Neuronal stem cell (in vitro differentiated cells): ENCODE measurements at regions not wholly inside any gene's neighbourhood (a gene's known extent, or its start where the extent isn't known, plus 50 kb on each side); places are given as distances from the start of the nearest gene placed in this dataset.
A peak's percentile ranks its signal among the peaks of the same experiment; 100 is the strongest.

Experiments
- DNase-seq: peaks from one replicate; pipeline ENCODE4 v3.0.0-alpha.2; 2013; ENCODE audit warnings: low spot score
- H2AFZ ChIP-seq: one replicate; pipeline ENCODE4 v1.6.1; 2013; ENCODE audit warnings: mild to moderate bottlenecking, low read length, inconsistent platforms
- H2AK5ac ChIP-seq: 2 replicates; pipeline ENCODE4 v1.6.1; 2013; ENCODE audit warnings: low read depth, mild to moderate bottlenecking, inconsistent platforms, low read length, moderate library complexity, mixed read lengths
- H2BK120ac ChIP-seq: 2 replicates; pipeline ENCODE4 v1.6.1; 2013; ENCODE audit warnings: low read depth, mild to moderate bottlenecking, inconsistent platforms, low read length, moderate library complexity, mixed read lengths
- H2BK12ac ChIP-seq: one replicate; pipeline ENCODE4 v1.6.1; 2013; ENCODE audit warnings: low read length, inconsistent platforms
- H2BK15ac ChIP-seq: 2 replicates; pipeline ENCODE4 v1.6.1; 2013; ENCODE audit warnings: mild to moderate bottlenecking, low read length, inconsistent platforms, mixed read lengths
- H2BK5ac ChIP-seq: one replicate; pipeline ENCODE4 v1.6.1; 2013; ENCODE audit warnings: inconsistent platforms, mild to moderate bottlenecking, low read length, moderate library complexity
- H3K14ac ChIP-seq: one replicate; pipeline ENCODE4 v1.6.1; 2013; ENCODE audit warnings: low read length, inconsistent platforms
- H3K18ac ChIP-seq: 2 replicates; pipeline ENCODE4 v1.6.1; 2013; ENCODE audit warnings: low read length, inconsistent platforms
- H3K23ac ChIP-seq: 2 replicates; pipeline ENCODE4 v1.6.1; 2013; ENCODE audit warnings: low read depth, mild to moderate bottlenecking, mixed read lengths, low read length, inconsistent platforms; ENCODE audit not compliant: poor library complexity
- H3K27ac ChIP-seq: replicated peaks from 3 replicates; pipeline ENCODE4 v1.5.1; 2013; ENCODE audit warnings: low read length, inconsistent platforms
- H3K27me3 ChIP-seq, 3 experiments: 2 replicates each; pipeline ENCODE4 v1.6.1; 2013; ENCODE audit warnings: low read length in 3 of 3, mild to moderate bottlenecking in 2 of 3, inconsistent platforms in 1 of 3, low read depth in 1 of 3, mixed read lengths in 1 of 3, moderate library complexity in 1 of 3; ENCODE audit not compliant: control insufficient read depth in 3 of 3, insufficient read depth in 3 of 3
- H3K36me3 ChIP-seq, 2 donors: replicated peaks in 1 of 2; 2 replicates each; pipeline ENCODE4 v1.6.1; 2013; ENCODE audit warnings: low read length in 2 of 2; ENCODE audit not compliant: control insufficient read depth in 2 of 2, insufficient read depth in 2 of 2
- H3K4ac ChIP-seq: 2 replicates; pipeline ENCODE4 v1.6.1; 2013; ENCODE audit warnings: inconsistent platforms, mild to moderate bottlenecking, low read length, moderate library complexity
- H3K4me1 ChIP-seq, 2 donors: 1 replicate in 1 of 2; 2 replicates in 1 of 2; pipeline ENCODE4 v1.6.1; 2013; ENCODE audit warnings: low read length in 2 of 2, low read depth in 1 of 2; ENCODE audit not compliant: control insufficient read depth in 2 of 2, insufficient read depth in 1 of 2
- H3K4me2 ChIP-seq: one replicate; pipeline ENCODE4 v1.6.1; 2013; ENCODE audit warnings: mild to moderate bottlenecking, low read length, inconsistent platforms; ENCODE audit not compliant: insufficient read depth, poor library complexity, severe bottlenecking
- H3K4me3 ChIP-seq, 2 donors: 2 replicates each; pipeline ENCODE4 v1.5.1; 2013; ENCODE audit warnings: low read length in 2 of 2, mild to moderate bottlenecking in 2 of 2, inconsistent platforms in 1 of 2, moderate library complexity in 1 of 2
- H3K79me1 ChIP-seq: one replicate; pipeline ENCODE4 v1.6.1; 2013; ENCODE audit warnings: low read depth, mild to moderate bottlenecking, inconsistent platforms, low read length, moderate library complexity
- H3K9ac ChIP-seq: one replicate; pipeline ENCODE4 v1.6.1; 2013; ENCODE audit warnings: mild to moderate bottlenecking, low read depth, low read length, inconsistent platforms; ENCODE audit not compliant: poor library complexity
- H3K9me3 ChIP-seq, 2 donors: replicated peaks in 1 of 2; 2 replicates each; pipeline versions ENCODE3 to v1.6.1; 2013; ENCODE audit warnings: low read length in 2 of 2, mild to moderate bottlenecking in 2 of 2, inconsistent platforms in 1 of 2, low read depth in 1 of 2, mixed read lengths in 1 of 2, moderate library complexity in 1 of 2; ENCODE audit not compliant: control insufficient read depth in 2 of 2, insufficient read depth in 1 of 2
- H4K8ac ChIP-seq: one replicate; pipeline ENCODE4 v1.6.1; 2013; ENCODE audit warnings: low read depth, mild to moderate bottlenecking, inconsistent platforms, low read length, moderate library complexity
- H4K91ac ChIP-seq: one replicate; pipeline ENCODE4 v1.6.1; 2013; ENCODE audit warnings: low read length, low read depth, mild to moderate bottlenecking, inconsistent platforms; ENCODE audit not compliant: poor library complexity
- WGBS, 2 donors: extraction: QIAGEN DNeasy Blood & Tissue Kit; methylation state at CpG; one replicate each; pipeline ENCODE4 v1.1.7; 2013; ENCODE audit warnings: missing lambda C conversion rate in 2 of 2, mixed read lengths in 1 of 2; ENCODE audit not compliant: insufficient read length in 2 of 2, insufficient replicate concordance in 1 of 2; ENCODE audit errors: extremely low coverage in 2 of 2; 5-methylcytosine and 5-hydroxymethylcytosine counted together

DNA sequence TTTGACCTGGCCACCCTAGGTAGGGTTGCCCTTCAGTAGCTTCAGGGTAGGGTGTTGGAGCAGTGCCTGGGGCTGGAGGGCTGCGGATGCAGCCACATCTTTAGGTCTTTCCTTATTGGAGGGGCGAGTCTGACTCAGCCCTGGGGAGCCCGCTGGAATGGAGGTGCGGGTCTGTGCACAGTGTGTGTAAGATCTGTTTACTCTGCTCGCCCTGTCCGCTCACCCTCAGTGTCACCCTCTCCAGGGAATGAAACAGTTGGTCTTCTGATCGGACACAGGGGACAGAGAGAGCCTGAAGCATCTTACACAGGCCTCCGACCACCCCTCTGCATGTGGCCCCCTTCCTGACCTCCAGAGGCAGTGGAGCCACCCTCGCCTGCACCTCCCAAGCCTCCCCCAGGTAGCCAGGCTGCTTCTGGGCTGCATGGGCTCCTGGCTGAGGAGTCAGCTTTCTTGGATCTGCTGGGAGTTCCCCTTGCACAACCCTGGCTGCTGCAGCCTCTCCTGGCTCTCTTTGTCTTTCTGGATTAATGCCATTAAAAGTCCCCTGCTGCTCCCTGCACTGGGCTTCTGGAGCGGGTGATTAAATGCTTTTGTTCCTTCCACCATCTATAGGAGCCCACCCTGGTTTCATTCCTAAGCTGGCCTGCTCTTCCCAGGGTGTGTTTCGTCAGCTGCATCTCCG lies 82.6 kb downstream of the ASB1 start:
- Histone ChIP-seq H2BK5ac (peak overlapping the region; percentile 46), H3K18ac (peak overlapping the region; percentile 96), H3K4ac (no peak overlapping the region), H3K4me1 (peaks cover 0 to 25% of the 10 kb centered on the region in 2 donors), H3K14ac (no peak overlapping the region), H3K79me1 (no peaks in the 10 kb centered on the region), H3K23ac (no peak overlapping the region), H4K91ac (peak overlapping the region; percentile 38), H4K8ac (no peak overlapping the region), H2BK120ac (peak overlapping the region; percentile 94), H2AFZ (peak overlapping the region; percentile 11), H3K9ac (no peak overlapping the region), H2AK5ac (peak overlapping the region; percentile 88), H3K36me3 (no peaks in the 10 kb centered on the region), H2BK15ac (peak overlapping the region; percentile 56), H3K27ac (peak overlapping the region; percentile 59), H3K4me2 (peak overlapping the region; percentile 45), H3K27me3 (no peaks in the 10 kb centered on the region), H3K9me3 (peaks cover 0 to 3% of the 10 kb centered on the region in 2 donors), H3K4me3 (no peak overlapping the region), H2BK12ac (peak overlapping the region; percentile 75)
- peak; percentile 71 for DNase-seq
- WGBS, 2 donors = no CpG with 5 or more reads among the region's 12 CpGs

DNA sequence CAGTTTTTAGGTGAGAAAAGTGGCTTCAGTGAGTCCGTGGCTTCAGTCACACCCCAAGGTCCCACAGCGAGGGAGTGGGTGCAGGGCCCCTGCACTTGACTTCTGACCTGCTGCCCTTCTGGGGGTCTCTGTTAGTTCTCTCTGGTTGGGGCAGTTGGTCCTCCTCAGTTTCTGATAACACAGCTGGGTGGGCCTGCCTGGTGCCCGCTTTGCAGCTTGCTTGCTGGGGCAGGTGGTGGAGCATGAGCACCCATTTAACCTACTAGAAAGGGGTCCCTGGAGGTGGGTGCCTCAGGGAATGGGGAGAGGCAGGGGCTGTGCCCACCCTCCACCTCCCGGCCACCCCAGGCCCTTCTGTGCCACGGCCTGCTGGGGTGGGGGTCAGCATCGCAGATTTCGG lies 83.2 kb downstream of the ASB1 start:
- Histone ChIP-seq H3K9ac (no peak overlapping the region), H3K4ac (no peak overlapping the region), H3K23ac (no peak overlapping the region), H3K79me1 (no peaks in the 10 kb centered on the region), H3K36me3 (no peaks in the 10 kb centered on the region), H3K18ac (peak overlapping the region; percentile 95), H2AK5ac (peak overlapping the region; percentile 88), H2BK15ac (peak overlapping the region; percentile 8), H2BK120ac (no peak overlapping the region), H3K4me1 (peaks cover 0 to 25% of the 10 kb centered on the region in 2 donors), H3K4me3 (no peak overlapping the region), H3K27me3 (no peaks in the 10 kb centered on the region), H2BK5ac (no peak overlapping the region), H3K27ac (peak overlapping the region; percentile 60), H3K4me2 (peak overlapping the region; percentile 45), H2BK12ac (peak overlapping the region; percentile 28), H3K14ac (no peak overlapping the region), H2AFZ (no peak overlapping the region), H3K9me3 (peaks cover 0 to 3% of the 10 kb centered on the region in 2 donors), H4K8ac (no peak overlapping the region), H4K91ac (peak overlapping the region; percentile 38)
- DNase-seq = no peak
- WGBS, 2 donors = no CpG with 5 or more reads among the region's 7 CpGs

DNA sequence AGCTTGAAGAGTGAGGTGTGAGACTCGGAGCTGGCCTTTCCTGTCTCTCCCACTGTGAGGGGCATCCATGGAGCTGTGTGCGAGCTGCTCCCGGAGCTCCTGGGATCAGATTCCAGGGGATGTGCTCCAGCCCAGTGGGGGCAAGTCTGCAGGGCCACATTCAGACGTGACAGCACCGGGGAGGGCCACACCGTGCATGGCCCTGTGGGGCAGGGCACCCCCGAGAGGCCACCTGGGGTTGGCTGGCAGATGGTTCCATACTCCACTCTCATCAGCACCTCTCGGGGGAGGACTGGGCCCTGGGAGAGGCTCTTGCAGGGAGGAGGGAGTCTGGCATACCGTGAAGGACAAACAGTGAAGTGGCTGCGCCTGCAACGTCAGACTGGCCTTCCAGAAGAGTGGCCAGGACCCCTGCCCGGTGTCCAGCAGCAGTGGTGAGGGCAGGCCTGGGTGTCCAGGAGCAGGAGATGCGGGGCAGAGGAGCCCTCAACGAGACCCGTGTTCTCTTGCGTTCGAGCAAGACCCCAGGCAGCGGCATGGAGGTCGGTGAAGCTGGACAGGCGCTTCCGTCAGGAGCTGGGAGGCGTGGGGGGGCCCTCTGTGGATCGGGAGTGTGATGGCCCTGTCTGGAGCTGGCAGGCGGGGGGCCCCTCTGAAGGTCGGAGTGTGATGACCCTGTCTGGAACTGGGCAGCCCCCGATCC lies 84.3 kb downstream of the ASB1 start:
- H4K8ac ChIP-seq = no peak overlapping the region

DNA sequence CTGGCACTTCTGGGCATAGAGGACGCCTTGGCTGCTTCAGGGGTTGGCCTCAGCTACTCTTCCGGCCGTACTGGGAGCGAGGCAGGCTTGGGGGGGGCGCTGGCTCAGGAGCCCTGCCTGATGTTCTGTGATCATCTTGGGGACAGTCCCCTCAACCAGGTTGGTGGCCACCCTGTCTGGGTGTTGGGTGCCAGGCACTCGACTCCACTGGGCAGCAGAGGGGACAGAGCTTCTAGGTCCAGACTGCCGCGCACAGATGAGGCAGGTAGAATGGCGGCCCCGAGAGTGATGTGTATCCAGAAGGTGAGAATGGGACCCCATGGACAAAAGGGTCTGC lies 84.9 kb downstream of the ASB1 start:
- peak overlapping the region; percentile 99 for H2AK5ac ChIP-seq
- H4K8ac ChIP-seq = no peak overlapping the region
- no peak overlapping the region for H3K27ac ChIP-seq
- peak overlapping the region; percentile 78 for H4K91ac ChIP-seq
- peak overlapping the region; percentile 99 for H2BK12ac ChIP-seq
- peak overlapping the region; percentile 98 for H2BK15ac ChIP-seq
- H3K27me3 ChIP-seq = no peaks in the 10 kb centered on the region
- H3K4me2 ChIP-seq = no peak overlapping the region
- no peak overlapping the region for H2AFZ ChIP-seq
- peak overlapping the region; percentile 93 for H2BK5ac ChIP-seq
- H3K36me3 ChIP-seq = no peaks in the 10 kb centered on the region
- no peak overlapping the region for H3K9ac ChIP-seq
- H3K23ac ChIP-seq = no peak overlapping the region
- H3K9me3 ChIP-seq = no peaks in the 10 kb centered on the region
- H3K79me1 ChIP-seq = no peaks in the 10 kb centered on the region
- no peak overlapping the region for H3K14ac ChIP-seq
- no peak for DNase-seq
- no CpG with 5 or more reads among the region's 10 CpGs for WGBS, 2 donors
- peaks cover 0 to 25% of the 10 kb centered on the region in 2 donors for H3K4me1 ChIP-seq
- peak overlapping the region; percentile 85 for H2BK120ac ChIP-seq
- H3K4ac ChIP-seq = no peak overlapping the region
- H3K18ac ChIP-seq = peak overlapping the region; percentile 95
- H3K4me3 ChIP-seq = no peak overlapping the region

More for the DNA sequence above, 84.3 kb downstream of the ASB1 start:
- H2BK5ac ChIP-seq = peak overlapping the region; percentile 93
- no peak for DNase-seq
- peak overlapping the region; percentile 78 for H4K91ac ChIP-seq
- peak overlapping the region; percentile 85 for H2BK120ac ChIP-seq
- no peaks in the 10 kb centered on the region for H3K9me3 ChIP-seq
- H3K23ac ChIP-seq = peak overlapping the region; percentile 59
- no CpG with 5 or more reads among the region's 26 CpGs for WGBS, 2 donors
- peak overlapping the region; percentile 95 for H3K18ac ChIP-seq
- no peaks in the 10 kb centered on the region for H3K79me1 ChIP-seq
- H3K27me3 ChIP-seq = no peaks in the 10 kb centered on the region
- peak overlapping the region; percentile 98 for H2BK15ac ChIP-seq
- H2BK12ac ChIP-seq = peak overlapping the region; percentile 99
- no peak overlapping the region for H3K27ac ChIP-seq
- peak overlapping the region; percentile 99 for H2AK5ac ChIP-seq
- H3K4me1 ChIP-seq = peaks cover 0 to 25% of the 10 kb centered on the region in 2 donors
- no peak overlapping the region for H2AFZ ChIP-seq
- H3K36me3 ChIP-seq = no peaks in the 10 kb centered on the region
- H3K4ac ChIP-seq = peak overlapping the region; percentile 98
- H3K14ac ChIP-seq = peak overlapping the region; percentile 79
- H3K9ac ChIP-seq = no peak overlapping the region
- H3K4me3 ChIP-seq = no peak overlapping the region
- H3K4me2 ChIP-seq = no peak overlapping the region
